OCI-LY3 (cell line): ENCODE measurements at regions not wholly inside any gene's neighbourhood (a gene's known extent, or its start where the extent isn't known, plus 50 kb on each side); places are given as distances from the start of the nearest gene placed in this dataset.

Experiments
- H2AFZ ChIP-seq: fragments of 200-600, 300-600 bp; shearing (Covaris generic); 2 replicates; pipeline ENCODE4 v1.6.0; 2014; ENCODE audit warnings: antibody characterized with exemption, low read depth, low read length
- H3K27ac ChIP-seq: fragments of 200-600, 300-600 bp; sonication (generic); 2 replicates; pipeline ENCODE4 v1.5.1; 2014; ENCODE audit warnings: mild to moderate bottlenecking, low read length, moderate library complexity, mixed read lengths
- H3K27me3 ChIP-seq: fragments of 200-600, 300-600 bp; sonication (generic); 2 replicates; pipeline ENCODE4 v1.6.1; 2014; ENCODE audit warnings: low read depth, low read length, mixed read lengths
- H3K36me3 ChIP-seq: fragments of 200-600, 300-600 bp; sonication (generic); replicated peaks from 2 replicates; pipeline ENCODE3; 2014; ENCODE audit warnings: low read depth, low read length, mixed read lengths
- H3K4me1 ChIP-seq: fragments of 300-600, 200-600 bp; sonication (generic); 2 replicates; pipeline ENCODE4 v1.6.1; 2014; ENCODE audit warnings: low read length, mixed read lengths
- H3K4me2 ChIP-seq: fragments of 200-600, 300-600 bp; sonication (generic); 2 replicates; pipeline ENCODE4 v1.6.1; 2014; ENCODE audit warnings: low read length, mixed read lengths
- H3K4me3 ChIP-seq: fragments of 300-600, 200-600 bp; sonication (generic); 2 replicates; pipeline ENCODE4 v1.5.1; 2014; ENCODE audit warnings: antibody characterized with exemption, mild to moderate bottlenecking, low read length, moderate library complexity
- H3K79me2 ChIP-seq: fragments of 300-600, 200-600 bp; shearing (Covaris generic); 2 replicates; pipeline ENCODE4 v1.6.1; 2014; ENCODE audit warnings: mild to moderate bottlenecking, low read length, mixed read lengths
- H3K9ac ChIP-seq: fragments of 300-600, 200-600 bp; shearing (Covaris generic); 2 replicates; pipeline ENCODE4 v1.6.0; 2014; ENCODE audit warnings: mild to moderate bottlenecking, low read length, moderate library complexity
- H3K9me3 ChIP-seq: fragments of 200-600, 300-600 bp; shearing (Covaris generic); 2 replicates; pipeline ENCODE4 v1.6.1; 2014; ENCODE audit warnings: low read length, mixed read lengths; ENCODE audit not compliant: insufficient read depth
- H4K20me1 ChIP-seq: fragments of 200-600, 300-600 bp; sonication (generic); 2 replicates; pipeline ENCODE4 v1.6.1; 2016; ENCODE audit warnings: low read length, mixed read lengths; ENCODE audit not compliant: insufficient read depth
- CTCF ChIP-seq: fragments of 200-600, 300-600 bp; sonication (generic); IDR thresholded peaks from 2 replicates; pipeline ENCODE4 v1.5.1; 2014; ENCODE audit warnings: antibody characterized with exemption, low read length, low read depth
- EZH2phosphoT487 ChIP-seq: fragments of 200-600 bp; shearing (Covaris generic); IDR thresholded peaks from 2 replicates; pipeline ENCODE4 v1.6.1; 2018; ENCODE audit warnings: antibody characterized with exemption, mixed run types, low read depth

- no peaks in the 10 kb centered on the region for H3K9me3 ChIP-seq
- no peak overlapping the region for H3K4me3 ChIP-seq
- no peak overlapping the region for H3K4me2 ChIP-seq
- H3K27ac ChIP-seq: no peak overlapping the region
- H3K27me3 ChIP-seq: no peaks in the 10 kb centered on the region
- H4K20me1 ChIP-seq: no peaks in the 10 kb centered on the region
- TF ChIP-seq EZH2phosphoT487 (no peak), CTCF (no peak)
- no peak overlapping the region for H2AFZ ChIP-seq
- no peaks in the 10 kb centered on the region for H3K4me1 ChIP-seq
- H3K79me2 ChIP-seq: no peaks in the 10 kb centered on the region
- no peak overlapping the region for H3K9ac ChIP-seq
- H3K36me3 ChIP-seq: no peaks in the 10 kb centered on the region
Measured at GRCh38 chr6:144637541-144637940, 352.4 kb downstream of the UTRN start.

GRCh38 chr6:144639654-144640053 is 354.5 kb downstream of the UTRN start:
- Histone ChIP-seq H3K27ac (no peak overlapping the region), H3K9ac (no peak overlapping the region), H3K9me3 (no peaks in the 10 kb centered on the region), H4K20me1 (no peaks in the 10 kb centered on the region), H3K79me2 (no peaks in the 10 kb centered on the region), H2AFZ (no peak overlapping the region), H3K27me3 (no peaks in the 10 kb centered on the region), H3K36me3 (no peaks in the 10 kb centered on the region), H3K4me2 (no peak overlapping the region), H3K4me3 (no peak overlapping the region), H3K4me1 (no peaks in the 10 kb centered on the region)
- TF ChIP-seq CTCF: no peak
- TF ChIP-seq EZH2phosphoT487: no peak

- H3K36me3 ChIP-seq: no peaks in the 10 kb centered on the region
- no peak overlapping the region for H3K4me2 ChIP-seq
- no peak overlapping the region for H3K27ac ChIP-seq
- H3K27me3 ChIP-seq: no peaks in the 10 kb centered on the region
- no peaks in the 10 kb centered on the region for H3K9me3 ChIP-seq
- H2AFZ ChIP-seq: no peak overlapping the region
- TF ChIP-seq EZH2phosphoT487 (no peak), CTCF (no peak)
- H4K20me1 ChIP-seq: no peaks in the 10 kb centered on the region
- no peaks in the 10 kb centered on the region for H3K4me1 ChIP-seq
- no peak overlapping the region for H3K4me3 ChIP-seq
- no peak overlapping the region for H3K9ac ChIP-seq
- no peaks in the 10 kb centered on the region for H3K79me2 ChIP-seq
Measured at GRCh38 chr6:144641286-144641685, 356.2 kb downstream of the UTRN start.

GRCh38 chr6:144644776-144645175 is 359.6 kb downstream of the UTRN start:
- Histone ChIP-seq H3K4me1 (no peaks in the 10 kb centered on the region), H3K9ac (no peak overlapping the region)

More at GRCh38 chr6:144644776-144645175, 359.6 kb downstream of the UTRN start:
- H3K27me3 ChIP-seq: no peaks in the 10 kb centered on the region
- H4K20me1 ChIP-seq: no peaks in the 10 kb centered on the region
- H2AFZ ChIP-seq: no peak overlapping the region
- no peaks in the 10 kb centered on the region for H3K79me2 ChIP-seq
- H3K4me2 ChIP-seq: no peak overlapping the region
- TF ChIP-seq EZH2phosphoT487 (no peak), CTCF (no peak)
- no peaks in the 10 kb centered on the region for H3K36me3 ChIP-seq
- H3K9me3 ChIP-seq: no peaks in the 10 kb centered on the region
- no peak overlapping the region for H3K27ac ChIP-seq
- H3K4me3 ChIP-seq: no peak overlapping the region
